ENCODE measurements at regions not wholly inside any gene's neighbourhood (a gene's known extent, or its start where the extent isn't known, plus 50 kb on each side); places are given as distances from the start of the nearest gene placed in this dataset.

GRCh38 chr6:14765721-14766390 is 480.0 kb upstream of the JARID2 start:
- intact Hi-C loops (cut with DNase I), result no loop called here
- WGBS, 3 donors, result 85 to 94% (median 92%) methylated on average over 3 of the region's 3 CpGs
- no peaks in the 10 kb centered on the region for H3K9me3 ChIP-seq
- peaks cover 1% of the 10 kb centered on the region for H3K4me1 ChIP-seq (ENCODE audit: insufficient read depth)
- no peak overlapping the region for H3K4me3 ChIP-seq
- no peak overlapping the region for H3K27ac ChIP-seq
- no peaks in the 10 kb centered on the region for H3K36me3 ChIP-seq
- no peaks in the 10 kb centered on the region for H3K27me3 ChIP-seq
- DNase-seq, result no peak
- TF ChIP-seq POLR2A (IDR thresholded peaks at IDR 0.05) (no peak), EP300 (IDR thresholded peaks at IDR 0.05) (no peak), CTCF (IDR thresholded peaks at IDR 0.05) (no peak)

GRCh38 chr6:14766391-14766994 is 479.4 kb upstream of the JARID2 start:
- Histone ChIP-seq H3K9me3 (no peaks in the 10 kb centered on the region), H3K4me1 (ENCODE audit: insufficient read depth) (peaks cover 2% of the 10 kb centered on the region), H3K4me3 (no peak overlapping the region), H3K36me3 (no peaks in the 10 kb centered on the region), H3K27ac (no peak overlapping the region), H3K27me3 (no peaks in the 10 kb centered on the region)
- WGBS, 3 donors, result 93 to 94% (median 94%) methylated on average over 8 of the region's 8 CpGs
- DNase-seq, result no peak
- intact Hi-C loops (cut with DNase I), result no loop called here
- TF ChIP-seq EP300 (IDR thresholded peaks at IDR 0.05), result no peak
- no peak for TF ChIP-seq CTCF (IDR thresholded peaks at IDR 0.05)
- TF ChIP-seq POLR2A (IDR thresholded peaks at IDR 0.05), result no peak

- Histone ChIP-seq H3K27ac (no peak overlapping the region), H3K9me3 (no peaks in the 10 kb centered on the region), H3K4me1 (ENCODE audit: insufficient read depth) (peaks cover 2% of the 10 kb centered on the region), H3K27me3 (no peaks in the 10 kb centered on the region), H3K4me3 (no peak overlapping the region), H3K36me3 (no peaks in the 10 kb centered on the region)
- no peak for DNase-seq
- WGBS, 3 donors, result 17 to 22% (median 20%) methylated on average over 5 of the region's 5 CpGs
- TF ChIP-seq CTCF (IDR thresholded peaks at IDR 0.05) (no peak), POLR2A (IDR thresholded peaks at IDR 0.05) (no peak), EP300 (IDR thresholded peaks at IDR 0.05) (no peak)
- intact Hi-C loops (cut with DNase I), result no loop called here
Measured at GRCh38 chr6:14767226-14767625, 478.6 kb upstream of the JARID2 start.

- no peak for TF ChIP-seq POLR2A (IDR thresholded peaks at IDR 0.05)
- no peak for TF ChIP-seq EP300 (IDR thresholded peaks at IDR 0.05)
- TF ChIP-seq CTCF (IDR thresholded peaks at IDR 0.05), result no peak
- Histone ChIP-seq H3K27ac (no peak overlapping the region), H3K4me3 (no peak overlapping the region), H3K9me3 (no peaks in the 10 kb centered on the region), H3K27me3 (no peaks in the 10 kb centered on the region), H3K4me1 (ENCODE audit: insufficient read depth) (peaks cover 2% of the 10 kb centered on the region), H3K36me3 (no peaks in the 10 kb centered on the region)
- intact Hi-C loops (cut with DNase I), result no loop called here
- no peak for DNase-seq
- WGBS, 3 donors, result 93 to 100% (median 95%) methylated on average over 3 of the region's 3 CpGs
Measured at GRCh38 chr6:14770040-14770439, 475.8 kb upstream of the JARID2 start.
